ENCODE measurements at regions not wholly inside any gene's neighbourhood (a gene's known extent, or its start where the extent isn't known, plus 50 kb on each side); places are given as distances from the start of the nearest gene placed in this dataset.

- TF ChIP-seq, protein P1, sequence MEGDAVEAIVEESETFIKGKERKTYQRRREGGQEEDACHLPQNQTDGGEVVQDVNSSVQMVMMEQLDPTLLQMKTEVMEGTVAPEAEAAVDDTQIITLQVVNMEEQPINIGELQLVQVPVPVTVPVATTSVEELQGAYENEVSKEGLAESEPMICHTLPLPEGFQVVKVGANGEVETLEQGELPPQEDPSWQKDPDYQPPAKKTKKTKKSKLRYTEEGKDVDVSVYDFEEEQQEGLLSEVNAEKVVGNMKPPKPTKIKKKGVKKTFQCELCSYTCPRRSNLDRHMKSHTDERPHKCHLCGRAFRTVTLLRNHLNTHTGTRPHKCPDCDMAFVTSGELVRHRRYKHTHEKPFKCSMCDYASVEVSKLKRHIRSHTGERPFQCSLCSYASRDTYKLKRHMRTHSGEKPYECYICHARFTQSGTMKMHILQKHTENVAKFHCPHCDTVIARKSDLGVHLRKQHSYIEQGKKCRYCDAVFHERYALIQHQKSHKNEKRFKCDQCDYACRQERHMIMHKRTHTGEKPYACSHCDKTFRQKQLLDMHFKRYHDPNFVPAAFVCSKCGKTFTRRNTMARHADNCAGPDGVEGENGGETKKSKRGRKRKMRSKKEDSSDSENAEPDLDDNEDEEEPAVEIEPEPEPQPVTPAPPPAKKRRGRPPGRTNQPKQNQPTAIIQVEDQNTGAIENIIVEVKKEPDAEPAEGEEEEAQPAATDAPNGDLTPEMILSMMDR (IDR thresholded peaks at IDR 0.05), result no peak
- TF ChIP-seq ZFX (IDR thresholded peaks at IDR 0.05; ENCODE audit: borderline replicate concordance), result no peak
Observed at GRCh38 chr16:55249361-55249760, 74.6 kb upstream of the IRX6 start.

All from 22Rv1 (cell line).